OCI-LY3 (cell line): ENCODE measurements at regions not wholly inside any gene's neighbourhood (a gene's known extent, or its start where the extent isn't known, plus 50 kb on each side); places are given as distances from the start of the nearest gene placed in this dataset.

ENCODE experiments used
- EZH2phosphoT487 ChIP-seq: fragments of 200-600 bp; shearing (Covaris generic); IDR thresholded peaks from 2 replicates; pipeline ENCODE4 v1.6.1; 2018; ENCODE audit warnings: antibody characterized with exemption, mixed run types, low read depth
- TF ChIP-seq, protein P1 (sequence below): fragments of 200-600, 300-600 bp; sonication (generic); IDR thresholded peaks from 2 replicates; pipeline ENCODE4 v1.5.1; 2014; ENCODE audit warnings: antibody characterized with exemption, low read length, low read depth

- TF ChIP-seq, protein P1, sequence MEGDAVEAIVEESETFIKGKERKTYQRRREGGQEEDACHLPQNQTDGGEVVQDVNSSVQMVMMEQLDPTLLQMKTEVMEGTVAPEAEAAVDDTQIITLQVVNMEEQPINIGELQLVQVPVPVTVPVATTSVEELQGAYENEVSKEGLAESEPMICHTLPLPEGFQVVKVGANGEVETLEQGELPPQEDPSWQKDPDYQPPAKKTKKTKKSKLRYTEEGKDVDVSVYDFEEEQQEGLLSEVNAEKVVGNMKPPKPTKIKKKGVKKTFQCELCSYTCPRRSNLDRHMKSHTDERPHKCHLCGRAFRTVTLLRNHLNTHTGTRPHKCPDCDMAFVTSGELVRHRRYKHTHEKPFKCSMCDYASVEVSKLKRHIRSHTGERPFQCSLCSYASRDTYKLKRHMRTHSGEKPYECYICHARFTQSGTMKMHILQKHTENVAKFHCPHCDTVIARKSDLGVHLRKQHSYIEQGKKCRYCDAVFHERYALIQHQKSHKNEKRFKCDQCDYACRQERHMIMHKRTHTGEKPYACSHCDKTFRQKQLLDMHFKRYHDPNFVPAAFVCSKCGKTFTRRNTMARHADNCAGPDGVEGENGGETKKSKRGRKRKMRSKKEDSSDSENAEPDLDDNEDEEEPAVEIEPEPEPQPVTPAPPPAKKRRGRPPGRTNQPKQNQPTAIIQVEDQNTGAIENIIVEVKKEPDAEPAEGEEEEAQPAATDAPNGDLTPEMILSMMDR, result no peak
- no peak for TF ChIP-seq EZH2phosphoT487
These were observed 1270.4 kb downstream of the ADGRL3 start for GRCh38 chr4:62470421-62470983.
